HepG2 (cell line): ENCODE measurements at regions not wholly inside any gene's neighbourhood (a gene's known extent, or its start where the extent isn't known, plus 50 kb on each side); places are given as distances from the start of the nearest gene placed in this dataset.

ENCODE experiments used
- ATAC-seq: fragments of 200-7000 bp; cut with Tn5 transposase; 3 replicates; pipeline ENCODE4 v1.9.1; 2020; ENCODE audit warnings: mild to moderate bottlenecking, moderate library complexity
- BruUV-seq: library from RNA; stranded (reverse); fragments of 400-500 nt; replicated peaks from 2 replicates; lab custom pipeline; 2021; lab: Mats Ljungman, UMichigan
- CTCF ChIA-PET: fragments of 300-600 bp; formaldehyde crosslinking; extraction: SDS; loops from one replicate; lab custom pipeline; 2021; ENCODE audit warnings: low total read pairs, inconsistent platforms, low intra/inter-chr PET ratio; lab: Yijun Ruan, JAX
- POLR2A ChIA-PET: fragments of 350-600 bp; sonication (Branson Sonifier 250); formaldehyde crosslinking; loops from one replicate; lab custom pipeline; 2020; ENCODE audit warnings: antibody characterized with exemption, inconsistent platforms; lab: Yijun Ruan, JAX
- DNase-seq: peaks from one replicate; pipeline ENCODE4 v3.0.0-alpha.2; 2015; ENCODE audit warnings: low spot score
- FAIRE-seq: peaks from 3 replicates; lab custom pipeline; 2011; peaks lifted over from hg19 to GRCh38; lab: Jason Lieb, UNC
- H2AFZ ChIP-seq: one replicate; pipeline ENCODE4 v1.6.1; 2011; ENCODE audit warnings: low read length, inconsistent platforms
- H3K27ac ChIP-seq: fragments of 300-600 bp; 3 replicates; pipeline ENCODE4 v1.8.0; 2011; ENCODE audit warnings: mixed run types, mild to moderate bottlenecking, mixed read lengths, low read length, inconsistent platforms; ENCODE audit not compliant: insufficient read depth; ENCODE audit errors: extremely low read length
- H3K27me3 ChIP-seq, 2 experiments: fragments of 200-600 bp in 1 of 2; 2 replicates in 1 of 2; 3 replicates in 1 of 2; pipeline versions ENCODE4 v1.6.0 to v1.8.0; 2011; ENCODE audit warnings: low read length in 2 of 2, mild to moderate bottlenecking in 2 of 2, moderate library complexity in 2 of 2, inconsistent platforms in 1 of 2; ENCODE audit not compliant: insufficient read depth in 2 of 2, control insufficient read depth in 1 of 2
- H3K36me3 ChIP-seq, 2 experiments: fragments of 200-600 bp in 1 of 2; replicated peaks in 1 of 2; 2 replicates in 1 of 2; 3 replicates in 1 of 2; pipeline versions ENCODE4 v1.5.1 to v1.8.0; 2011; ENCODE audit warnings: low read length in 2 of 2, inconsistent platforms in 1 of 2; ENCODE audit not compliant: insufficient read depth in 2 of 2, control insufficient read depth in 1 of 2
- H3K4me1 ChIP-seq: 2 replicates; pipeline ENCODE4 v1.5.1; 2012; ENCODE audit warnings: low read length, inconsistent platforms; ENCODE audit not compliant: insufficient read depth
- H3K4me2 ChIP-seq: 2 replicates; pipeline ENCODE4 v1.6.0; 2011; ENCODE audit warnings: low read depth, low read length, inconsistent platforms
- H3K4me3 ChIP-seq, 3 experiments: fragments of 200-600 bp in 1 of 3; sonication (generic), shearing (Covaris generic) in 1 of 3; replicated peaks in 1 of 3; 2 replicates each; pipeline ENCODE4 v1.5.1; 2011 to 2016; ENCODE audit warnings: low read length in 3 of 3, inconsistent platforms in 2 of 3, low read depth in 2 of 3, mild to moderate bottlenecking in 2 of 3, control low read depth in 1 of 3, mixed read lengths in 1 of 3; ENCODE audit not compliant: insufficient read depth in 1 of 3
- H3K79me2 ChIP-seq: one replicate; pipeline ENCODE4 v1.6.1; 2011; ENCODE audit warnings: low read length, inconsistent platforms; ENCODE audit not compliant: insufficient read depth
- H3K9ac ChIP-seq: 2 replicates; pipeline ENCODE4 v1.6.0; 2011; ENCODE audit warnings: mild to moderate bottlenecking, low read depth, low read length, inconsistent platforms; ENCODE audit not compliant: insufficient read depth
- H3K9me3 ChIP-seq: 2 replicates; pipeline ENCODE4 v1.5.1; 2012; ENCODE audit warnings: mild to moderate bottlenecking, low read length
- H4K20me1 ChIP-seq: 2 replicates; pipeline ENCODE4 v1.6.0; 2011; ENCODE audit warnings: inconsistent platforms, mild to moderate bottlenecking, low read length, moderate library complexity; ENCODE audit not compliant: insufficient read depth
- BCL6 ChIP-seq: IDR thresholded peaks from 2 replicates; pipeline ENCODE4 v1.6.1; 2016; ENCODE audit warnings: missing genetic modification reagents, missing compliant biosample characterization
- EED ChIP-seq: sonication (generic); formaldehyde crosslinking; IDR thresholded peaks from 2 replicates; pipeline ENCODE4 v1.5.0; 2020; ENCODE audit warnings: mild to moderate bottlenecking, missing genetic modification reagents
- GTF2F1 ChIP-seq: fragments of 150-350 bp; IDR thresholded peaks from 2 replicates; pipeline ENCODE4 v1.6.1; 2014; ENCODE audit warnings: low read length
- MED13 ChIP-seq: sonication (generic); formaldehyde crosslinking; IDR thresholded peaks from 2 replicates; pipeline ENCODE4 v1.5.0; 2020; ENCODE audit warnings: missing genetic modification reagents
- NCOR1 ChIP-seq: fragments of 200-600 bp; sonication (generic); IDR thresholded peaks from 2 replicates; pipeline ENCODE4 v1.7.0; 2017; ENCODE audit warnings: antibody characterized with exemption, low read length, borderline replicate concordance
- NFE2 ChIP-seq: sonication (generic); formaldehyde crosslinking; IDR thresholded peaks from 2 replicates; pipeline ENCODE4 v1.4.0; 2020; ENCODE audit warnings: missing genetic modification reagents
- RAD21 ChIP-seq: fragments of 450-650 bp; formaldehyde crosslinking; IDR thresholded peaks from 2 replicates; pipeline ENCODE4 v1.5.0; 2020; ENCODE audit warnings: mild to moderate bottlenecking
- SCMH1 ChIP-seq: sonication (generic); formaldehyde crosslinking; IDR thresholded peaks from 2 replicates; pipeline ENCODE4 v1.9.0; 2021; ENCODE audit warnings: missing genetic modification reagents, mild to moderate bottlenecking, borderline replicate concordance
- ZBTB7A ChIP-seq: sonication (generic); formaldehyde crosslinking; IDR thresholded peaks from 2 replicates; pipeline ENCODE4 v1.8.0; 2022; ENCODE audit warnings: mild to moderate bottlenecking, missing genetic modification reagents
- ZNF644 ChIP-seq: IDR thresholded peaks from 2 replicates; pipeline ENCODE4 v1.6.1; 2016; ENCODE audit warnings: low read depth
- ZNF780A ChIP-seq: sonication (generic); formaldehyde crosslinking; IDR thresholded peaks from 2 replicates; pipeline ENCODE4 v1.8.0; 2022; ENCODE audit warnings: mild to moderate bottlenecking, missing genetic modification reagents, moderate library complexity
- ZNF879 ChIP-seq: sonication (generic); formaldehyde crosslinking; IDR thresholded peaks from 2 replicates; pipeline ENCODE4 v1.8.1; 2023; ENCODE audit warnings: missing genetic modification reagents
- ZSCAN30 ChIP-seq: sonication (generic); formaldehyde crosslinking; IDR thresholded peaks from 2 replicates; pipeline ENCODE4 v1.5.0; 2020; ENCODE audit warnings: mild to moderate bottlenecking, missing genetic modification reagents
- WGBS: methylation state at CpG from one replicate; pipeline ENCODE4 v1.1.6; 2017; ENCODE audit warnings: low lambda C conversion rate; 5-methylcytosine and 5-hydroxymethylcytosine counted together
- in situ Hi-C: cut with HindIII; loops from 2 replicates; pipeline ENCODE4 v1.10.0; 2017; ENCODE audit warnings: low pct_unique_long_range_greater_than_20kb; ENCODE audit not compliant: extremely low pct_ligation_motif_present
- intact Hi-C: fragments of 100-400 bp; cut with micrococcal nuclease; formaldehyde crosslinking; loops from one replicate; pipeline ENCODE4 v1.10.0; 2022; ENCODE audit not compliant: unreplicated experiment
- TF ChIP-seq, protein P1 (sequence below): sonication (generic); formaldehyde crosslinking; IDR thresholded peaks from 2 replicates; pipeline ENCODE4 v1.8.0; 2022; ENCODE audit warnings: missing genetic modification reagents, mild to moderate bottlenecking, moderate library complexity, borderline replicate concordance
- TF ChIP-seq, protein P2 (sequence below): conservative IDR thresholded peaks from 2 replicates; pipeline ENCODE4 v1.6.1; 2018; ENCODE audit warnings: missing genetic modification reagents
- TF ChIP-seq, protein P3 (sequence below): sonication (generic); formaldehyde crosslinking; IDR thresholded peaks from 2 replicates; pipeline ENCODE4 v1.9.0; 2021; ENCODE audit warnings: missing genetic modification reagents, mild to moderate bottlenecking, borderline replicate concordance
- TF ChIP-seq, protein P4 (sequence below): sonication (generic); formaldehyde crosslinking; IDR thresholded peaks from 2 replicates; pipeline ENCODE4 v1.4.0; 2020; ENCODE audit warnings: mild to moderate bottlenecking, missing genetic modification reagents
- TF ChIP-seq, protein P5 (sequence below): IDR thresholded peaks from 2 replicates; pipeline ENCODE4 v1.6.1; 2012; ENCODE audit warnings: inconsistent platforms

DNA sequence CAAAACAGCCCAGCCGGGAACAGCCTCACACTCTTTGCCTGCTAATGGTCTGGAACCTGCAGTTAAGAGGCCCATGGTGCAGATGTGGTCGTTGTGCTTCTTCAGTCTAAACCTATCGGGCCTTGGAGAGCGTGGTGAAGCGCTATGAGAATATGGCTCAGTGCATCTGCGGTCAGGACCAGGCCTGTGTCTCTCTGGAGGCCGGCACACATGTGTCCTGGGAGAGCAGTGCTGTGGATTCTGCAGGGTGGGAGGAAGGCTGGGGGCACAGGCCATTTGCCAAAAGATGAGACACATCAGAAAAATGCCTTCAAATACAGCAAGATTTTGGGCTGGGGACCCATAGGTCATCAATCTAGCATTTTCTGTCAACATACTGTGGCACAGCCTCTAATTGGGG lies 231.5 kb upstream of the GLI3 start:
- no peak for ATAC-seq
- WGBS, result 4% methylated on average over 7 of the region's 7 CpGs

DNA sequence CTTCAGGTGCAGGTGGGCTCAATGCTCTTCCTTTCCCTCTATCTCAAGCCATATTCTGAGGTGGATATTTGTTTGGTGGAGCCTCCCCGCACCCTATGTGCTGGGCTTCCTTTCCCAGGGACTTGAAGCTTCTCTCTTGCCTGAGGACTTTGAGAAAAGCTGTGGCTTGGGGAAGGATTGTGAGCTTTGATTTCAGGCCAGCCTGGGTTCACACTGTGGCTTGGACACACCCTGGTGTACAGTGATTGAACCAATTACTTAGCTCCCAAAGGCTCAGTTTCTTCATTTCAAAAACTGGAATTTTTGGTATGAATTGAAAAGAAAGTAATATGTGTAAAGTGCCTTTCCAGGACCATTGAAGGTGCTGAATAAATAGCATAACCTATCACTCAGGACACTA lies 224.5 kb upstream of the GLI3 start:
- ChIA-PET CTCF (no interaction called here), POLR2A (no interaction called here)
- no peaks in the 10 kb centered on the region for H3K9me3 ChIP-seq
- intact Hi-C loops, result no loop called here
- no peak overlapping the region for H3K4me2 ChIP-seq
- no peak overlapping the region for H3K4me3 ChIP-seq
- DNase-seq (no peak), ATAC-seq (no peak), FAIRE-seq (no peak)
- H4K20me1 ChIP-seq, result no peaks in the 10 kb centered on the region
- no peaks in the 10 kb centered on the region for H3K27me3 ChIP-seq
- H2AFZ ChIP-seq, result no peak overlapping the region
- no peaks in the 10 kb centered on the region for H3K79me2 ChIP-seq
- 0% methylated on average over 1 of the region's 1 CpG for WGBS
- no TSS peak for BruUV-seq
- no peaks in the 10 kb centered on the region for H3K36me3 ChIP-seq
- in situ Hi-C loops, result no loop called here
- H3K4me1 ChIP-seq, result no peaks in the 10 kb centered on the region
- no peak overlapping the region for H3K27ac ChIP-seq
- H3K9ac ChIP-seq, result no peak overlapping the region
- no peak for TF ChIP-seq NFE2 (CRISPR knock-in tag)
- no peak for TF ChIP-seq ZBTB7A (CRISPR knock-in tag)
- TF ChIP-seq ZNF780A (CRISPR knock-in tag), result no peak
- TF ChIP-seq, protein P1, sequence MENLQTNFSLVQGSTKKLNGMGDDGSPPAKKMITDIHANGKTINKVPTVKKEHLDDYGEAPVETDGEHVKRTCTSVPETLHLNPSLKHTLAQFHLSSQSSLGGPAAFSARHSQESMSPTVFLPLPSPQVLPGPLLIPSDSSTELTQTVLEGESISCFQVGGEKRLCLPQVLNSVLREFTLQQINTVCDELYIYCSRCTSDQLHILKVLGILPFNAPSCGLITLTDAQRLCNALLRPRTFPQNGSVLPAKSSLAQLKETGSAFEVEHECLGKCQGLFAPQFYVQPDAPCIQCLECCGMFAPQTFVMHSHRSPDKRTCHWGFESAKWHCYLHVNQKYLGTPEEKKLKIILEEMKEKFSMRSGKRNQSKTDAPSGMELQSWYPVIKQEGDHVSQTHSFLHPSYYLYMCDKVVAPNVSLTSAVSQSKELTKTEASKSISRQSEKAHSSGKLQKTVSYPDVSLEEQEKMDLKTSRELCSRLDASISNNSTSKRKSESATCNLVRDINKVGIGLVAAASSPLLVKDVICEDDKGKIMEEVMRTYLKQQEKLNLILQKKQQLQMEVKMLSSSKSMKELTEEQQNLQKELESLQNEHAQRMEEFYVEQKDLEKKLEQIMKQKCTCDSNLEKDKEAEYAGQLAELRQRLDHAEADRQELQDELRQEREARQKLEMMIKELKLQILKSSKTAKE (CRISPR knock-in tag), result no peak
- no peak for TF ChIP-seq BCL6 (CRISPR knock-in tag)
- no peak for TF ChIP-seq EED (CRISPR knock-in tag)
- TF ChIP-seq, protein P2, sequence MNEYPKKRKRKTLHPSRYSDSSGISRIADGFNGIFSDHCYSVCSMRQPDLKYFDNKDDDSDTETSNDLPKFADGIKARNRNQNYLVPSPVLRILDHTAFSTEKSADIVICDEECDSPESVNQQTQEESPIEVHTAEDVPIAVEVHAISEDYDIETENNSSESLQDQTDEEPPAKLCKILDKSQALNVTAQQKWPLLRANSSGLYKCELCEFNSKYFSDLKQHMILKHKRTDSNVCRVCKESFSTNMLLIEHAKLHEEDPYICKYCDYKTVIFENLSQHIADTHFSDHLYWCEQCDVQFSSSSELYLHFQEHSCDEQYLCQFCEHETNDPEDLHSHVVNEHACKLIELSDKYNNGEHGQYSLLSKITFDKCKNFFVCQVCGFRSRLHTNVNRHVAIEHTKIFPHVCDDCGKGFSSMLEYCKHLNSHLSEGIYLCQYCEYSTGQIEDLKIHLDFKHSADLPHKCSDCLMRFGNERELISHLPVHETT (CRISPR knock-in tag), result no peak
- TF ChIP-seq, protein P3, sequence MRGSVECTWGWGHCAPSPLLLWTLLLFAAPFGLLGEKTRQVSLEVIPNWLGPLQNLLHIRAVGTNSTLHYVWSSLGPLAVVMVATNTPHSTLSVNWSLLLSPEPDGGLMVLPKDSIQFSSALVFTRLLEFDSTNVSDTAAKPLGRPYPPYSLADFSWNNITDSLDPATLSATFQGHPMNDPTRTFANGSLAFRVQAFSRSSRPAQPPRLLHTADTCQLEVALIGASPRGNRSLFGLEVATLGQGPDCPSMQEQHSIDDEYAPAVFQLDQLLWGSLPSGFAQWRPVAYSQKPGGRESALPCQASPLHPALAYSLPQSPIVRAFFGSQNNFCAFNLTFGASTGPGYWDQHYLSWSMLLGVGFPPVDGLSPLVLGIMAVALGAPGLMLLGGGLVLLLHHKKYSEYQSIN (CRISPR knock-in tag), result no peak
- no peak for TF ChIP-seq NCOR1
- TF ChIP-seq, protein P4, sequence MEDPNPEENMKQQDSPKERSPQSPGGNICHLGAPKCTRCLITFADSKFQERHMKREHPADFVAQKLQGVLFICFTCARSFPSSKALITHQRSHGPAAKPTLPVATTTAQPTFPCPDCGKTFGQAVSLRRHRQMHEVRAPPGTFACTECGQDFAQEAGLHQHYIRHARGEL (CRISPR knock-in tag), result no peak

More for the DNA sequence above, 231.5 kb upstream of the GLI3 start:
- FAIRE-seq (no peak), DNase-seq (no peak)
- H3K4me1 ChIP-seq, result no peaks in the 10 kb centered on the region
- POLR2A ChIA-PET, result no interaction called here
- no peak overlapping the region for H3K27ac ChIP-seq
- no TSS peak for BruUV-seq
- in situ Hi-C loops (no loop called here), intact Hi-C loops (no loop called here)
- TF ChIP-seq, protein P5, sequence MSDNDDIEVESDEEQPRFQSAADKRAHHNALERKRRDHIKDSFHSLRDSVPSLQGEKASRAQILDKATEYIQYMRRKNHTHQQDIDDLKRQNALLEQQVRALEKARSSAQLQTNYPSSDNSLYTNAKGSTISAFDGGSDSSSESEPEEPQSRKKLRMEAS, result no peak
- TF ChIP-seq RAD21 (CRISPR knock-in tag) (no peak), MED13 (no peak), ZSCAN30 (CRISPR knock-in tag) (no peak), ZNF879 (CRISPR knock-in tag) (no peak), ZNF644 (no peak), SCMH1 (CRISPR knock-in tag) (no peak), GTF2F1 (no peak)
- no peaks in the 10 kb centered on the region for H3K9me3 ChIP-seq
- no peaks in the 10 kb centered on the region for H3K27me3 ChIP-seq
- no peak overlapping the region for H2AFZ ChIP-seq
- H3K36me3 ChIP-seq, result no peaks in the 10 kb centered on the region
- CTCF ChIA-PET, result no interaction called here
- H3K9ac ChIP-seq, result no peak overlapping the region
- H4K20me1 ChIP-seq, result no peaks in the 10 kb centered on the region
- H3K4me2 ChIP-seq, result no peak overlapping the region
- H3K4me3 ChIP-seq, result no peak overlapping the region
- H3K79me2 ChIP-seq, result no peaks in the 10 kb centered on the region
